Tibial nerve (tissue), 4 donors: ENCODE measurements at regions not wholly inside any gene's neighbourhood (a gene's known extent, or its start where the extent isn't known, plus 50 kb on each side); places are given as distances from the start of the nearest gene placed in this dataset.

Source experiments
- EP300 ChIP-seq, 2 donors: sonication (generic); formaldehyde crosslinking; IDR thresholded peaks; one replicate each; pipeline ENCODE4 v1.6.1; 2017; ENCODE audit warnings: antibody characterized with exemption in 2 of 2, mild to moderate bottlenecking in 1 of 2
- TF ChIP-seq, protein P1 (sequence below), 5 experiments: fragments of 200-600 bp in 3 of 5; fragments of 450-650 bp in 2 of 5; sonication (generic) in 3 of 5; IDR thresholded peaks; one replicate each; pipeline ENCODE4 v1.5.1; 2016 to 2019; ENCODE audit warnings: antibody characterized with exemption in 5 of 5, mild to moderate bottlenecking in 3 of 5, moderate library complexity in 2 of 5

DNA sequence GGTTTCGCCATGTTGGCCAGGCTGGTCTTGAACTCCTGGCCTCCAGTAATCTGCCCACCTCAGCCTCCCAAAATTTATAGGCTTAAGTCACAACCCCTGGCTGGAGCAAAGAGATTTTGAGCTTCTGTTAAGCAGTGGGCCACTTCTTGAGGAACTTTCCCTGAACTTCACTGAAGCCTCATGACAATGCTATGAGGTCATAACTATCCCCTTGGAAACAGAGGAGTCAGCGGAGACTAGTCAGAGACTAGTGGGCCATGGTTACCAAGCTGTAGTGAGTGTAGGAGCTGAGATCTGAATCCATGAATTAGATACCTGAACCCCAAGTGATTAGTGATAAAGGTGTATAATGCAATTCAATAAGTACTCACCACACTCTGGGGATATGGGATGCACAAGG lies 145.1 kb upstream of the MSX1 start:
- no peak for TF ChIP-seq EP300 (IDR thresholded peaks at IDR 0.05)
- TF ChIP-seq, protein P1, sequence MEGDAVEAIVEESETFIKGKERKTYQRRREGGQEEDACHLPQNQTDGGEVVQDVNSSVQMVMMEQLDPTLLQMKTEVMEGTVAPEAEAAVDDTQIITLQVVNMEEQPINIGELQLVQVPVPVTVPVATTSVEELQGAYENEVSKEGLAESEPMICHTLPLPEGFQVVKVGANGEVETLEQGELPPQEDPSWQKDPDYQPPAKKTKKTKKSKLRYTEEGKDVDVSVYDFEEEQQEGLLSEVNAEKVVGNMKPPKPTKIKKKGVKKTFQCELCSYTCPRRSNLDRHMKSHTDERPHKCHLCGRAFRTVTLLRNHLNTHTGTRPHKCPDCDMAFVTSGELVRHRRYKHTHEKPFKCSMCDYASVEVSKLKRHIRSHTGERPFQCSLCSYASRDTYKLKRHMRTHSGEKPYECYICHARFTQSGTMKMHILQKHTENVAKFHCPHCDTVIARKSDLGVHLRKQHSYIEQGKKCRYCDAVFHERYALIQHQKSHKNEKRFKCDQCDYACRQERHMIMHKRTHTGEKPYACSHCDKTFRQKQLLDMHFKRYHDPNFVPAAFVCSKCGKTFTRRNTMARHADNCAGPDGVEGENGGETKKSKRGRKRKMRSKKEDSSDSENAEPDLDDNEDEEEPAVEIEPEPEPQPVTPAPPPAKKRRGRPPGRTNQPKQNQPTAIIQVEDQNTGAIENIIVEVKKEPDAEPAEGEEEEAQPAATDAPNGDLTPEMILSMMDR (IDR thresholded peaks at IDR 0.05): no peak
